Naive thymus-derived CD4-positive, alpha-beta T cell (primary cell): ENCODE measurements at regions not wholly inside any gene's neighbourhood (a gene's known extent, or its start where the extent isn't known, plus 50 kb on each side); places are given as distances from the start of the nearest gene placed in this dataset.
A peak's percentile ranks its signal among the peaks of the same experiment; 100 is the strongest.

Experiments used
- ATAC-seq: fragments of 150-1000 bp; cut with Tn5 transposase; 2 replicates; pipeline ENCODE4 v1.10.0; 2021; ENCODE audit warnings: mild to moderate bottlenecking, moderate library complexity
- CTCF ChIA-PET: fragments of 350-600 bp; sonication (Branson Sonifier 250); formaldehyde crosslinking; loops from one replicate; lab custom pipeline; 2021; ENCODE audit warnings: antibody characterized with exemption; lab: Charles Lee
- POLR2A ChIA-PET: fragments of 350-600 bp; sonication (Branson Sonifier 250); formaldehyde crosslinking; loops from one replicate; lab custom pipeline; 2021; ENCODE audit warnings: antibody characterized with exemption, inconsistent platforms; lab: Charles Lee
- DNase-seq, 9 donors: peaks; one replicate each; pipeline versions ENCODE4 v3.0.0 to v3.0.0-alpha.2; 2020 to 2022; ENCODE audit warnings: mixed read lengths in 1 of 9
- H3K27ac ChIP-seq: one replicate; pipeline ENCODE4 v1.7.0; 2013; ENCODE audit warnings: mild to moderate bottlenecking, low read depth, low read length, moderate library complexity
- H3K27me3 ChIP-seq, 2 donors: one replicate each; pipeline ENCODE4 v1.7.0; 2013; ENCODE audit warnings: low read length in 2 of 2, mild to moderate bottlenecking in 2 of 2, moderate library complexity in 2 of 2; ENCODE audit not compliant: control insufficient read depth in 2 of 2, insufficient read depth in 2 of 2
- H3K36me3 ChIP-seq, 3 experiments: 1 replicate in 2 of 3; 2 replicates in 1 of 3; pipeline ENCODE4 v1.7.0; 2013; ENCODE audit warnings: low read length in 3 of 3, mild to moderate bottlenecking in 3 of 3, moderate library complexity in 1 of 3; ENCODE audit not compliant: insufficient read depth in 3 of 3, control insufficient read depth in 2 of 3
- H3K4me1 ChIP-seq, 2 donors: one replicate each; pipeline ENCODE4 v1.7.0; 2013; ENCODE audit warnings: low read length in 2 of 2, mild to moderate bottlenecking in 2 of 2, moderate library complexity in 1 of 2; ENCODE audit not compliant: control insufficient read depth in 2 of 2, insufficient read depth in 2 of 2
- H3K4me3 ChIP-seq: 2 replicates; pipeline ENCODE4 v1.7.0; 2013; ENCODE audit warnings: mild to moderate bottlenecking, low read length
- H3K9me3 ChIP-seq, 3 experiments: 1 replicate in 2 of 3; 2 replicates in 1 of 3; pipeline ENCODE4 v1.7.0; 2013; ENCODE audit warnings: low read length in 3 of 3; ENCODE audit not compliant: control insufficient read depth in 2 of 3
- H3K27ac Mint-ChIP-seq, 9 donors: one replicate each; pipeline ENCODE4 v1.8.0; 2020 to 2022; ENCODE audit warnings: mixed read lengths in 9 of 9, mild to moderate bottlenecking in 8 of 9, moderate library complexity in 5 of 9, inconsistent platforms in 2 of 9
- H3K27me3 Mint-ChIP-seq, 5 donors: one replicate each; pipeline ENCODE4 v1.8.0; 2021 to 2022; ENCODE audit warnings: mixed read lengths in 5 of 5, mild to moderate bottlenecking in 1 of 5
- H3K36me3 Mint-ChIP-seq, 5 donors: one replicate each; pipeline ENCODE4 v1.8.0; 2020 to 2022; ENCODE audit warnings: mixed read lengths in 5 of 5, mild to moderate bottlenecking in 3 of 5, inconsistent platforms in 1 of 5
- H3K4me1 Mint-ChIP-seq, 7 donors: one replicate each; pipeline ENCODE4 v1.8.0; 2020 to 2022; ENCODE audit warnings: mixed read lengths in 7 of 7, mild to moderate bottlenecking in 3 of 7, inconsistent platforms in 1 of 7
- H3K4me3 Mint-ChIP-seq, 10 donors: one replicate each; pipeline ENCODE4 v1.8.0; 2020 to 2022; ENCODE audit warnings: mild to moderate bottlenecking in 10 of 10, mixed read lengths in 10 of 10, moderate library complexity in 6 of 10, inconsistent platforms in 2 of 10
- H3K9me3 Mint-ChIP-seq, 11 donors: one replicate each; pipeline ENCODE4 v1.8.0; 2020 to 2022; ENCODE audit warnings: mixed read lengths in 11 of 11, mild to moderate bottlenecking in 4 of 11, inconsistent platforms in 1 of 11, moderate library complexity in 1 of 11
- intact Hi-C, 2 donors: fragments of 100-400 bp; cut with micrococcal nuclease; formaldehyde crosslinking; loops; one replicate each; pipeline ENCODE4 v1.15.1; 2023

DNA sequence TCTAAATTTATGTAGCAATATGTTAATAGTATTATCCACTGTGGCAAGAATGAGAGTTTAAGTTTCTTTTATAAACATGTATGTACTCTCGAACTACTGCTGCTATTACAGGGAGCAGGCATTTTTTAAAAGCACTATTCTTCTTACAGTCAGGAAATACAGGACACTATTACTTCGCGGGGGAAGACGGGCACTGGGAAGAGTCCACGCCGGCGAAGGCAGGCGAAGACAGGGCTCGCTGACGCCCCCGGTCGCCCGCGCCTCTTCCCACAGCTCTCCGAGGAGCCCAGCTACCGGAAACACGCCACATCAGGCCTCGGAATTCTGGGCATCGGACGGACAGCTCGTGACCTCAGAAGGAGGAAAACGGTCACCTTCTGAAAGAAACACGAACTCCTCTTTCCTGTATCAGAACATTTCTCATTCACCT, 90.2 kb downstream of the FAM161A start:
- POLR2A ChIA-PET: interaction anchor here (0.5 to 1.7 kb wide), 10 partner anchors 11 to 1007 kb away, joined by 3 to 17 read pairs (median 4); partner anchors contain the start of genes FAM161A, PAPOLG and XPO1
- intact Hi-C loops: loop anchor here (1.0 to 10.0 kb wide), 22 partner anchors 30 to 1876 kb away; partner anchors contain the start of genes B3GNT2 (in 2 of the 2), CCT4 (in 2 of the 2), FAM161A (in 2 of the 2) and PAPOLG (in 2 of the 2)
- ATAC-seq (peak; percentile 2), DNase-seq (no peak)
- CTCF ChIA-PET: no interaction called here
- H3K9me3 ChIP-seq: no peaks in the 10 kb centered on the region
- peak overlapping the region; percentile 94 to 99 (median 98) for H3K27ac Mint-ChIP-seq
- no peaks in the 10 kb centered on the region for H3K27me3 ChIP-seq
- H3K9me3 Mint-ChIP-seq: peaks cover 0 to 16% (median 5%) of the 10 kb centered on the region in 11 donors
- H3K4me1 Mint-ChIP-seq: peaks cover 0 to 16% (median 10%) of the 10 kb centered on the region in 7 donors
- peaks cover 0 to 4% (median 0%) of the 10 kb centered on the region in 3 experiments for H3K36me3 ChIP-seq
- H3K4me3 ChIP-seq: peak overlapping the region; percentile 71
- peaks cover 0 to 6% (median 4%) of the 10 kb centered on the region in 5 donors for H3K36me3 Mint-ChIP-seq
- H3K4me1 ChIP-seq: peaks cover 6 to 9% of the 10 kb centered on the region in 2 donors
- peak overlapping the region; percentile 80 to 98 (median 95) for H3K4me3 Mint-ChIP-seq
- peak overlapping the region; percentile 93 for H3K27ac ChIP-seq
- peaks cover 0 to 2% (median 0%) of the 10 kb centered on the region in 5 donors for H3K27me3 Mint-ChIP-seq

DNA sequence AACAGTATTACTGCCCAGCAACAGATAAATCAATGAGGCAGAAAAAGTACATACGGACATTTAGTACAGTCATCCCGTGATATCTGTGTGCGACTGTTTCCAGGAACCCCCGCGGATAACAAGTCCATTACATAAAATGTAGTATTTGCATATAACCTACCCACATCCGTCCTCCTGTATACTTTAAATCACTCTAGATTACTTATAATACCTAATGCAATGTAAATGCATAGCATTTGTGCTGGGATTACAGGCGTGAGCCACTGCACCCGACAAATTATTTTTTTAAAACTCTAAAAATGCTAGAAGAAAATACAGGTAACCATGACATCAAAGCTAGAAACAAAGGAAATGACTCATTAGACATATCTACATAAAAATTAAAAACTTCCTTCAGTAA, 91.6 kb downstream of the FAM161A start:
- H3K27me3 ChIP-seq: no peaks in the 10 kb centered on the region
- H3K27ac Mint-ChIP-seq: peak overlapping the region in 2 of 9 donors; percentile 38 to 60
- peaks cover 0 to 2% (median 0%) of the 10 kb centered on the region in 5 donors for H3K27me3 Mint-ChIP-seq
- H3K4me3 Mint-ChIP-seq: peak overlapping the region in 2 of 10 donors; percentile 37 to 40
- H3K36me3 ChIP-seq: peaks cover 0 to 4% (median 0%) of the 10 kb centered on the region in 3 experiments
- ChIA-PET CTCF (no interaction called here), POLR2A (interaction anchor here (0.6 kb wide), 1 partner anchor 127 kb away, joined by 3 read pairs; no protein-coding TSS in a partner anchor)
- H3K4me1 Mint-ChIP-seq: peaks cover 0 to 16% (median 10%) of the 10 kb centered on the region in 7 donors
- intact Hi-C loops: loop anchor here (5.0 to 10.0 kb wide), 6 partner anchors 433 to 1875 kb away; partner anchors contain the start of genes B3GNT2 (in 1 of the 2), MDH1 (in 1 of the 2), PAPOLG (in 1 of the 2) and SANBR (in 1 of the 2)
- H3K4me1 ChIP-seq: peaks cover 6 to 9% of the 10 kb centered on the region in 2 donors
- peaks cover 0 to 6% (median 5%) of the 10 kb centered on the region in 5 donors for H3K36me3 Mint-ChIP-seq
- peaks cover 0 to 16% (median 5%) of the 10 kb centered on the region in 11 donors for H3K9me3 Mint-ChIP-seq
- H3K27ac ChIP-seq: no peak overlapping the region
- ATAC-seq: no peak
- no peak overlapping the region for H3K4me3 ChIP-seq
- DNase-seq: peak in 3 of 9 donors; percentile 4 to 21 (median 10)
- no peaks in the 10 kb centered on the region for H3K9me3 ChIP-seq

DNA sequence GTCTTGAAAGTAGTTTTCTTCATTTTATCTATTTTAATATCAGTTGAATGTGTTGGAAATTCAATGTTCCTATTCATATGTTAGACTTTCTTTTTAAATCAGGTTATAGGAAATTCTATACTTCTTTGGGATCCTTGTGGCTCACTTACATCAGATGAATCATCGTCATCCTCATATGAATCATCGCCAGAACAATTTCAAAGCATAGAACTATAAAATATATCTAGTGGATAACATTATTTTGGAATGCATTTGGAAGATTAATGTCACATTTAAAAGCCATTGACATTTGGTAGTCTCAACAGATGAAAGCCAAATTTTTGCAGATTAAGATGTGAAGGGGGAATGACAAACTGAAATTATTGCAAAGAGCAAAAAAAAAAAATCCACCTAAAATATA, 94.1 kb downstream of the FAM161A start:
- Mint-ChIP-seq H3K36me3 (peaks cover 0 to 19% (median 12%) of the 10 kb centered on the region in 5 donors), H3K27me3 (peaks cover 0 to 3% (median 0%) of the 10 kb centered on the region in 5 donors), H3K4me1 (peaks cover 0 to 16% (median 10%) of the 10 kb centered on the region in 7 donors), H3K9me3 (peaks cover 0 to 20% (median 4%) of the 10 kb centered on the region in 11 donors), H3K27ac (no peak overlapping the region), H3K4me3 (no peak overlapping the region)
- Histone ChIP-seq H3K36me3 (peaks cover 0 to 4% (median 0%) of the 10 kb centered on the region in 3 experiments), H3K4me3 (no peak overlapping the region), H3K9me3 (no peaks in the 10 kb centered on the region), H3K27me3 (no peaks in the 10 kb centered on the region), H3K4me1 (peaks cover 3 to 9% of the 10 kb centered on the region in 2 donors), H3K27ac (no peak overlapping the region)
- intact Hi-C loops: loop anchor here (5.0 to 10.0 kb wide), 6 partner anchors 435 to 1872 kb away; partner anchors contain the start of genes B3GNT2 (in 1 of the 2), MDH1 (in 1 of the 2), PAPOLG (in 1 of the 2) and SANBR (in 1 of the 2)
- POLR2A ChIA-PET: no interaction called here
- DNase-seq (no peak), ATAC-seq (no peak)
- CTCF ChIA-PET: no interaction called here

DNA sequence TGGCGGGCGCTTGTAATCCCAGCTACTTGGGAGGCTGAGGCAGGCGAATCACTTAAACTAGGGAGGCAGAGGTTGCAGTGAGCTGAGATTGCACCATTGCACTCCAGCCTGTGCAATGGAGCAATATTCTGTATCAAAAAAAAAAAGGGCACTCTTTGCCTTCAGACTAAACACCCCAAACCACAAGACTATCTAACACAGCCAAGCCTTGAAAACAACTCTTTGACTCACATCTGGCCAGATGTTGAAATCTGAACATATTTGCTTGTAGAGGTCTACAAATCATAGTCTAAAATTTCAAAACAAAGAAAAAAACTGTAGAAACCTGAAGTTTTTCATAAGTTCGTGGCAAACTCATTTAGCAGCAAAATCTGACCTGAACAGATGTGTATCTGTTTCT, 94.9 kb downstream of the FAM161A start:
- peaks cover 0 to 5% of the 10 kb centered on the region in 2 donors for H3K4me1 ChIP-seq
- DNase-seq: no peak
- Mint-ChIP-seq H3K27ac (no peak overlapping the region), H3K4me3 (no peak overlapping the region), H3K9me3 (peaks cover 0 to 20% (median 4%) of the 10 kb centered on the region in 11 donors), H3K36me3 (peaks cover 0 to 13% (median 12%) of the 10 kb centered on the region in 5 donors), H3K27me3 (peaks cover 0 to 3% (median 0%) of the 10 kb centered on the region in 5 donors), H3K4me1 (peaks cover 0 to 9% (median 7%) of the 10 kb centered on the region in 7 donors)
- H3K27ac ChIP-seq: no peak overlapping the region
- no peaks in the 10 kb centered on the region for H3K9me3 ChIP-seq
- ChIA-PET CTCF (no interaction called here), POLR2A (no interaction called here)
- H3K4me3 ChIP-seq: no peak overlapping the region
- no peaks in the 10 kb centered on the region for H3K27me3 ChIP-seq
- intact Hi-C loops: no loop called here
- peaks cover 0 to 4% (median 0%) of the 10 kb centered on the region in 3 experiments for H3K36me3 ChIP-seq
- ATAC-seq: no peak

DNA sequence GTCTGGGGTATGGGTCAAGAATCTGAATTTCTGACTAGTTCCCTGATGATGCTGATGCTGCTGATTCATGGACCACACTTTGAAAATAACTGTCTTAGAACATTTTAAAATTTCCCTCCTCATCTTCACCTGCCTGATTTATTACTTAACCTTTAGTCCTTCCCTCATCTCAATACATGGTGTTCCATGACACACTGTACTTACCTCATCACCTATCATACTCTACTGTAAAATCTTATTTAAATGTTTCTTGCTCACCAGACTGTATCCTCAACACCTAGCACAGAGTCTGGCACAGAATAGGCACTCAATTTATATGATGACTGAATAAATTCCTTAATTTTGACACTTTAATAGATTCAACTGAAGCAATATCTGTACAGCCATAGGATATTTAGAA, 95.7 kb downstream of the FAM161A start:
- peaks cover 0 to 17% (median 12%) of the 10 kb centered on the region in 5 donors for H3K36me3 Mint-ChIP-seq
- POLR2A ChIA-PET: no interaction called here
- H3K4me1 Mint-ChIP-seq: peaks cover 0 to 11% (median 8%) of the 10 kb centered on the region in 7 donors
- no peak overlapping the region for H3K27ac Mint-ChIP-seq
- CTCF ChIA-PET: no interaction called here
- no peak overlapping the region for H3K4me3 Mint-ChIP-seq
- intact Hi-C loops: no loop called here
- Histone ChIP-seq H3K36me3 (no peaks in the 10 kb centered on the region), H3K9me3 (no peaks in the 10 kb centered on the region), H3K27ac (no peak overlapping the region), H3K4me1 (peaks cover 0 to 3% of the 10 kb centered on the region in 2 donors), H3K27me3 (no peaks in the 10 kb centered on the region), H3K4me3 (no peak overlapping the region)
- no peak for ATAC-seq
- DNase-seq: no peak
- H3K9me3 Mint-ChIP-seq: peaks cover 2 to 24% (median 9%) of the 10 kb centered on the region in 11 donors
- peaks cover 0 to 3% (median 0%) of the 10 kb centered on the region in 5 donors for H3K27me3 Mint-ChIP-seq

DNA sequence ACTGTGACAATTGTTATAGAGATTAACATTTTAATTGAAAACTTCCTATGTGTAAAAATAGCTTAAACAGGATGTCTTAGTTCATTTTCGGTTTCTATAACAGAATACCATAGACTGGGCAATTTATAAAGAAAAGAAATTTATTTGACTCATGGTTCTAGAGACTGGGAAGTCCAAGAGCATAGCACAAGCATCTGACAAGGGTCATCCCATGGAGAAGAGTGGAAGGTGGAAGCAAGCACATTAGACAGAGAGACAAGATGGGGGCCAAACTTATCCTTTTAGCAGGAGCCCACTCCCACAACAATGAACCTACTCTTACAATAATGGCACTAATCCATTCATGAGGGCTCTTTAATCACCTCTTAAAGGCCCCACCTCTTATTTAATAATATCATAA, 100.3 kb downstream of the FAM161A start:
- peaks cover 2 to 26% (median 9%) of the 10 kb centered on the region in 11 donors for H3K9me3 Mint-ChIP-seq
- Histone ChIP-seq H3K4me3 (no peak overlapping the region), H3K27me3 (no peaks in the 10 kb centered on the region), H3K27ac (no peak overlapping the region), H3K4me1 (no peaks in the 10 kb centered on the region), H3K9me3 (no peaks in the 10 kb centered on the region), H3K36me3 (no peaks in the 10 kb centered on the region)
- ChIA-PET POLR2A (no interaction called here), CTCF (no interaction called here)
- intact Hi-C loops: no loop called here
- ATAC-seq: no peak
- H3K36me3 Mint-ChIP-seq: peaks cover 0 to 20% (median 12%) of the 10 kb centered on the region in 5 donors
- peaks cover 0 to 4% (median 0%) of the 10 kb centered on the region in 7 donors for H3K4me1 Mint-ChIP-seq
- H3K27me3 Mint-ChIP-seq: peaks cover 0 to 3% (median 0%) of the 10 kb centered on the region in 5 donors
- H3K4me3 Mint-ChIP-seq: no peak overlapping the region
- DNase-seq: no peak
- no peak overlapping the region for H3K27ac Mint-ChIP-seq
